GM20000 (cell line): ENCODE measurements at regions not wholly inside any gene's neighbourhood (a gene's known extent, or its start where the extent isn't known, plus 50 kb on each side); places are given as distances from the start of the nearest gene placed in this dataset.
"Not testable (repeated sequence)": the region's sequence is repeated elsewhere in the genome, so short reads cannot be mapped to it uniquely, and the experiment has no call there.

ENCODE experiments used
- DNase-seq: peaks from one replicate; pipeline ENCODE4 v3.0.0; 2012; ENCODE audit warnings: low spot score
- TF ChIP-seq, protein P1 (sequence below): IDR thresholded peaks from 2 replicates; pipeline ENCODE4 v1.5.1; 2012; ENCODE audit warnings: mild to moderate bottlenecking, control low read depth; ENCODE audit errors: extremely low read depth, missing control alignments

DNA sequence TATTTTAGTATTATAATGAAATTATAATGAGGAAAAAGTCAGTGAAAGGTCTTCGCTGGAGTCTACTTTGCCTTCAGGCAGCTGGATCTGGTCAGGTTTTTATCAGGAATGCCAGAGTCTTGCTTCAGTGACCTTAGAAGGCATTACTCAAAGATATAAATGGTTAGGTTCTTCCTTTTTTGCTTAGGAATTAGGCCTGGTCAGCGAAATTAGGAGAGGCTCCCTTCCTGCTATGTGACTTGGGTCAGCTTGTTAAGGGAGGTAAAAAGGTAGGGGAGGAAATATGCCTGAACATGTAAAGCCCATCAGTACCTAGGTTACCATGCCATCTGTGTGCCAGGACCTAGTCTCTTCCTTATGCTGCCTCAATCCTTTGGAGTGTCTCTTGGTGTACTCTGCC, 115.1 kb downstream of the OTOR start:
- no peak for DNase-seq
- TF ChIP-seq, protein P1, sequence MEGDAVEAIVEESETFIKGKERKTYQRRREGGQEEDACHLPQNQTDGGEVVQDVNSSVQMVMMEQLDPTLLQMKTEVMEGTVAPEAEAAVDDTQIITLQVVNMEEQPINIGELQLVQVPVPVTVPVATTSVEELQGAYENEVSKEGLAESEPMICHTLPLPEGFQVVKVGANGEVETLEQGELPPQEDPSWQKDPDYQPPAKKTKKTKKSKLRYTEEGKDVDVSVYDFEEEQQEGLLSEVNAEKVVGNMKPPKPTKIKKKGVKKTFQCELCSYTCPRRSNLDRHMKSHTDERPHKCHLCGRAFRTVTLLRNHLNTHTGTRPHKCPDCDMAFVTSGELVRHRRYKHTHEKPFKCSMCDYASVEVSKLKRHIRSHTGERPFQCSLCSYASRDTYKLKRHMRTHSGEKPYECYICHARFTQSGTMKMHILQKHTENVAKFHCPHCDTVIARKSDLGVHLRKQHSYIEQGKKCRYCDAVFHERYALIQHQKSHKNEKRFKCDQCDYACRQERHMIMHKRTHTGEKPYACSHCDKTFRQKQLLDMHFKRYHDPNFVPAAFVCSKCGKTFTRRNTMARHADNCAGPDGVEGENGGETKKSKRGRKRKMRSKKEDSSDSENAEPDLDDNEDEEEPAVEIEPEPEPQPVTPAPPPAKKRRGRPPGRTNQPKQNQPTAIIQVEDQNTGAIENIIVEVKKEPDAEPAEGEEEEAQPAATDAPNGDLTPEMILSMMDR = no peak

DNA sequence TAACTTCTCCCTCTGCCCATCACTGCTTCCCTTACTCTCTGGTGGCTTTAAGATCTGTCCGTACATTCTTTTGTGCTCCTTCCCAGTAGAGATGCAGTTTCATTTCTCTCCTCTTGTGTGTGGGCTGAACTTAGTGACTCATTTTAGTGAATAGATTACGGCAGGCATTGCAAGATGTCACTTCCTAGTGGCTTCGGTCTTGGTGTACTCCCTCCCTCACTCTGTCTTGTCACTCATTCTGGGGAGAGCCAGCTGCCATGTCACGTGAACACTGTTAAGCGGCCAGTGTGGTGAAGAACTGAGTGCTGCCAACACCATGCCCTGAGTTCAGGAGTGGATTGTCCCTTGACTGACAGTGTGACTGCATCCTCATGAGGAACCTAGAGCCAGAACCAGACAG, 115.9 kb downstream of the OTOR start:
- DNase-seq = no peak
- TF ChIP-seq, protein P1 = no peak

DNA sequence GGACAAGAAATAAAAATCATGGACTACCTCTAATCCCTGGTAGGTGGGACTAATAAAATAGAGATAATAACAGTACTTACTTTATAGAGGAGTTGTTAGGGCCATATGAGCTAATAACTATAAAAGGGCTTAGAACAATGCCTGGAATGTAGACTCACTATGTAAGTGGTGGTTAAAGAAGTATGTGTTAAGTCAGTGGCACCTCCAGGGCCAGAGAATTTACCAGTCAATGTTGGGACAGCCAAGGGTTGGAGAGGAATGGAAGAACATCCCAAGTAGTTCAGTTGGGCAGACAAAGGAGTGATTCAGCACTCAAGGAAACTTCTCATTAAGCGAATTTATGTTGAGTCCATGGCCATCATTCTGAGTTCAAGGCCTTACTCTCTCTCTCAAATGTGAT, 116.8 kb downstream of the OTOR start:
- TF ChIP-seq, protein P1 = no peak
- DNase-seq = no peak

DNA sequence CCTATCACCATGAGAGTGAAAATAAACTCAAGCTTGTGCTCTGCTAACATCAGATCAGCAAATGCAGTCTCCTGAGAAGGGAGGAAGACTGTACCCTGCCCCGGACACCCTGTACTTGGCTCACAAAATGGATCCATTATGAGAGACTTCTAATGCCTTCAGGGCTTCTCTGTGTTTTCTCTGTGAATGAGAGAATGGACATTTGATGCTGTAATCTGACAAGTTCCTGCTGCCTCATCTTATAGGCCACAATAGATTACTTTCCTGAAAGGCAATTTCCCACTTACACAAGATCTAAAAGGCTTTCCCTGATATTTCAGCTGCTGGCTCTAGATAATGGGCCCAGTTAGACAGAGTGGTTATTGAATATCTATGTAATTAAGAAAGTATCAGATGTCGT, 117.2 kb downstream of the OTOR start:
- DNase-seq = no peak

DNA sequence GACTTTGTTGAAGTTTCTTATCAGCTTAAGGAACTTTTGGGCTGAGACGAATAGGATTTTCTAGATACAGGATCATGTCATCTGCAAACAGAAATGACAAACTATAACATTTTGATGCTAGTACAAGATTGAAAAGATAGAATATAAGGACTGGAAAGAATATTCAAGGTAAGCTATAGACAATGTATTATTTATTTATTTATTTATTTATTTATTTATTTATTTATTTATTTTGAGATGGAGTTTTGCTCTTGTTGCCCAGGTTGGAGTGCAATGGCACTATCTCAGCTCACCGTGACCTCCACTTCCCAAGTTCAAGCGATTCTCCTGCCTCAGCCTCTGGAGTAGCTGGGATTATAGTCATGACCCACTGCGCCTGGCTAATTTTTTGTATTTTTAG, 125.0 kb downstream of the OTOR start:
- DNase-seq = not testable (repeated sequence)

More for the DNA sequence above, 117.2 kb downstream of the OTOR start:
- TF ChIP-seq, protein P1 = no peak

DNA sequence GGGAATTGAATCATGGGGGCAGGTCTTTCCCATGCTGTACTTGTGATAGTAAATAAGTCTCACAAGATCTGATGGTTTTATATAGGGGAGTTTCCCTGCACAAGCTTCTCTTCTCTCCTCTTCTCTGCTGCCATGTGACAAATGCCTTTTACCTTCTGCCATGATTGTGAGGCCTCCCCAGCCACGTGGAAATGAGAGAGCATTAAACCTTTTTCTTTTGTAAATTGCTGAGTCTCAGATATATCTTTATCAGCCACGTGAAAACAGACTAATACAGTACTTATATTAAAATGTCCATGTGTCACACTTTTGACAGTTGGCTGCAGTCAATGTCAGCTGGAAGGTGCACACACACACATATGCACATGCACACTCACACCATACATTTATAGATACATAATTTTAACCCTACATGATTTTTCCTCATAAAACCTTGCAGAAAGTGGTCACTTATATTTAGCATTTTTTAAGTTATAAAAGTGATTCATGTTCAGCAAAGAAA, 128.9 kb downstream of the OTOR start:
- TF ChIP-seq, protein P1 = no peak
- no peak for DNase-seq

DNA sequence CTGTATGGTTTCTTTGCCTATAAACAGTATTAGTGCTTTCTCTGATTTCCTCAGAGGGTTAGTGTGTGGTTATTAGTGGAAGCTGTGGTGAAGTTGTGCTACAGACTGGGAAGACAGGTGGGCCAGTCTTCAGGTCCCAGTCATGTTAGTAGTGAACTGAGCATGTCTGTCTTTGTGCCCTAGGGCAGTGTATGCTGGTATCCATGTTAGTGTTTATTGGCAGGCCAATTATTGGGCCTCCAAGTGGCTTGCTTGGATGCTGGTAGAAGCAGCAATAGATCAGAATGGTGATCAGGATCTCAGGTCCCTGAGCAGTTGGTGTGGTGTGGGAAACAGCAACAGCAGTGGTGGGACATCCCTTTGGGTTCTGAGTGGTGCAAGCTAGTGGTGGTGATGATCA, 137.6 kb downstream of the OTOR start:
- no peak for DNase-seq
- TF ChIP-seq, protein P1 = no peak

DNA sequence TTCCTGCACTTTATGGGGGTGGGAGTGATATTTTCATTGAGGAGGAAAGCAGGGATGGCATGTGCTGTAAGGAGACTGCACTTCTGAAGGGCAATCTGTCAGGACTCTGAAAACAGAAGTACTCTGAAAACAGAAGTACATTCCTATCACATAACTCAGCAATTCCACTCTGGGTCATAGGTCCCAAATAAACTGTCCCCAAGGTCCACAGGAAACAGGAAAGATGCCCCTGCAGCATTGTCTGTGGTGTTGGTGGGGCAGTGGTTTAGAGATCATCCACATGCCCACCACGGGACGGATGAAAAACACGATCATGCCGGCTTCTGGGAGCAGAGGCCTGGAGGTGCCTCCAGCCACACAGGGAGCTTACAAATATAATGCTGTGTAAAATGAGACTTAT, 150.3 kb downstream of the OTOR start:
- TF ChIP-seq, protein P1 = no peak
- no peak for DNase-seq
